Cardiac fibroblast (primary cell): ENCODE measurements at regions not wholly inside any gene's neighbourhood (a gene's known extent, or its start where the extent isn't known, plus 50 kb on each side); places are given as distances from the start of the nearest gene placed in this dataset.

Experiments
- DNase-seq, 2 donors: peaks; one replicate each; pipeline versions ENCODE4 v3.0.0 to v3.0.0-alpha.2; 2010; ENCODE audit warnings: low read depth in 2 of 2
- H3K4me3 ChIP-seq, 2 donors: replicated peaks in 1 of 2; 1 replicate in 1 of 2; 2 replicates in 1 of 2; pipeline ENCODE4 v1.5.1; 2011; ENCODE audit warnings: low read depth in 2 of 2, low read length in 2 of 2, mild to moderate bottlenecking in 2 of 2, moderate library complexity in 1 of 2
- CTCF ChIP-seq: IDR thresholded peaks from one replicate; pipeline ENCODE4 v1.5.1; 2011; ENCODE audit warnings: low read depth, mild to moderate bottlenecking, low read length, inconsistent platforms

GRCh38 chr15:94804613-94805012 lies 573.3 kb downstream of the MCTP2 start:
- no peak overlapping the region for H3K4me3 ChIP-seq
- no peak for TF ChIP-seq CTCF
- DNase-seq: no peak

GRCh38 chr15:94815110-94815731 lies 583.9 kb downstream of the MCTP2 start:
- no peak for TF ChIP-seq CTCF
- H3K4me3 ChIP-seq: no peak overlapping the region
- DNase-seq: no peak

GRCh38 chr15:94815914-94816313 lies 584.6 kb downstream of the MCTP2 start:
- no peak overlapping the region for H3K4me3 ChIP-seq
- TF ChIP-seq CTCF: no peak
- DNase-seq: no peak

- H3K4me3 ChIP-seq: no peak overlapping the region
- TF ChIP-seq CTCF: no peak
- no peak for DNase-seq
Observed at GRCh38 chr15:94829887-94830884, 598.8 kb downstream of the MCTP2 start.

- no peak for TF ChIP-seq CTCF
- no peak for DNase-seq
- no peak overlapping the region for H3K4me3 ChIP-seq
Observed at GRCh38 chr15:94834000-94834399, 602.6 kb downstream of the MCTP2 start.

GRCh38 chr15:94834494-94834893 lies 603.1 kb downstream of the MCTP2 start:
- no peak overlapping the region for H3K4me3 ChIP-seq
- DNase-seq: no peak
- TF ChIP-seq CTCF: no peak
